Esophagus muscularis mucosa (tissue), 4 donors: ENCODE measurements at regions not wholly inside any gene's neighbourhood (a gene's known extent, or its start where the extent isn't known, plus 50 kb on each side); places are given as distances from the start of the nearest gene placed in this dataset.

Experiments
- DNase-seq: peaks from one replicate; pipeline ENCODE4 v3.0.0-alpha.2; 2017; ENCODE audit errors: extremely low spot score
- H3K27ac ChIP-seq, 4 donors: fragments of 200-600 bp; sonication (generic); replicated peaks in 1 of 4; 1 replicate in 3 of 4; 2 replicates in 1 of 4; pipeline ENCODE4 v1.5.1; 2016 to 2019; ENCODE audit warnings: mild to moderate bottlenecking in 1 of 4
- H3K27me3 ChIP-seq, 4 donors: fragments of 200-600 bp; sonication (generic); one replicate each; pipeline versions ENCODE4 v1.5.1 to v1.6.0; 2016 to 2019
- H3K36me3 ChIP-seq, 4 donors: fragments of 200-600 bp; sonication (generic); one replicate each; pipeline ENCODE4 v1.5.1; 2016 to 2019
- H3K4me1 ChIP-seq, 4 donors: fragments of 200-600 bp; sonication (generic); one replicate each; pipeline ENCODE4 v1.5.1; 2016 to 2019
- H3K4me3 ChIP-seq, 4 donors: fragments of 200-600 bp; sonication (generic); 1 replicate in 2 of 4; 2 replicates in 2 of 4; pipeline ENCODE4 v1.5.1; 2016 to 2019; ENCODE audit warnings: mild to moderate bottlenecking in 4 of 4, moderate library complexity in 1 of 4
- H3K9me3 ChIP-seq, 4 donors: fragments of 200-600 bp; sonication (generic); 1 replicate in 3 of 4; 2 replicates in 1 of 4; pipeline ENCODE4 v1.5.1; 2016 to 2019
- CTCF ChIP-seq, 3 experiments: fragments of 200-600 bp in 2 of 3; fragments of 450-650 bp in 1 of 3; sonication (generic) in 2 of 3; IDR thresholded peaks; one replicate each; pipeline ENCODE4 v1.5.1; 2017 to 2019; ENCODE audit warnings: antibody characterized with exemption in 3 of 3, mild to moderate bottlenecking in 2 of 3, moderate library complexity in 1 of 3
- EP300 ChIP-seq: sonication (generic); formaldehyde crosslinking; IDR thresholded peaks from one replicate; pipeline ENCODE4 v1.6.1; 2017; ENCODE audit warnings: antibody characterized with exemption
- POLR2A ChIP-seq: fragments of 450-650 bp; IDR thresholded peaks from one replicate; pipeline ENCODE4 v1.6.1; 2017; ENCODE audit warnings: antibody characterized with exemption, moderate library complexity, mild to moderate bottlenecking, low read depth
- POLR2AphosphoS5 ChIP-seq, 2 donors: sonication (generic); formaldehyde crosslinking; IDR thresholded peaks; one replicate each; pipeline ENCODE4 v1.6.1; 2017; ENCODE audit warnings: antibody characterized with exemption in 2 of 2
- WGBS: methylation state at CpG from one replicate; pipeline ENCODE4 v1.1.5; 2018; 5-methylcytosine and 5-hydroxymethylcytosine counted together
- intact Hi-C: fragments of 100-400 bp; cut with DNase I; formaldehyde crosslinking; loops from one replicate; pipeline ENCODE4 v1.15.1; 2023

GRCh38 chr18:70386582-70386981, 97.7 kb downstream of the SOCS6 start:
- WGBS: 86% methylated on average over 3 of the region's 3 CpGs
- intact Hi-C loops: no loop called here
- no peak overlapping the region for H3K4me3 ChIP-seq
- no peaks in the 10 kb centered on the region for H3K9me3 ChIP-seq
- no peak for DNase-seq
- H3K4me1 ChIP-seq: no peaks in the 10 kb centered on the region
- no peaks in the 10 kb centered on the region for H3K27me3 ChIP-seq
- no peaks in the 10 kb centered on the region for H3K36me3 ChIP-seq
- no peak for TF ChIP-seq EP300
- no peak for TF ChIP-seq POLR2A
- TF ChIP-seq CTCF (IDR thresholded peaks at IDR 0.05): no peak
- TF ChIP-seq POLR2AphosphoS5 (IDR thresholded peaks at IDR 0.05): no peak
- H3K27ac ChIP-seq: no peak overlapping the region

- no peaks in the 10 kb centered on the region for H3K36me3 ChIP-seq
- H3K27ac ChIP-seq: no peak overlapping the region
- H3K27me3 ChIP-seq: no peaks in the 10 kb centered on the region
- no peak for DNase-seq
- intact Hi-C loops: no loop called here
- TF ChIP-seq POLR2A: no peak
- no peaks in the 10 kb centered on the region for H3K9me3 ChIP-seq
- no peaks in the 10 kb centered on the region for H3K4me1 ChIP-seq
- H3K4me3 ChIP-seq: no peak overlapping the region
These were observed 96.6 kb downstream of the SOCS6 start for GRCh38 chr18:70385474-70385873.

GRCh38 chr18:70384181-70384790, 95.4 kb downstream of the SOCS6 start:
- H3K27ac ChIP-seq: no peak overlapping the region
- no peaks in the 10 kb centered on the region for H3K36me3 ChIP-seq
- no peaks in the 10 kb centered on the region for H3K9me3 ChIP-seq
- intact Hi-C loops: no loop called here
- no peaks in the 10 kb centered on the region for H3K4me1 ChIP-seq
- TF ChIP-seq CTCF (IDR thresholded peaks at IDR 0.05): no peak
- TF ChIP-seq EP300: no peak
- TF ChIP-seq POLR2A: no peak
- TF ChIP-seq POLR2AphosphoS5 (IDR thresholded peaks at IDR 0.05): no peak
- no peak for DNase-seq
- WGBS: 59% methylated on average over 6 of the region's 6 CpGs
- no peaks in the 10 kb centered on the region for H3K27me3 ChIP-seq
- H3K4me3 ChIP-seq: no peak overlapping the region

- 74% methylated on average over 14 of the region's 14 CpGs for WGBS
- Histone ChIP-seq H3K9me3 (no peaks in the 10 kb centered on the region), H3K4me1 (no peaks in the 10 kb centered on the region), H3K27ac (no peak overlapping the region), H3K27me3 (no peaks in the 10 kb centered on the region), H3K4me3 (no peak overlapping the region), H3K36me3 (no peaks in the 10 kb centered on the region)
- no peak for DNase-seq
- intact Hi-C loops: no loop called here
- TF ChIP-seq POLR2AphosphoS5 (IDR thresholded peaks at IDR 0.05) (no peak), POLR2A (no peak), CTCF (IDR thresholded peaks at IDR 0.05) (no peak), EP300 (no peak)
These were observed 94.3 kb downstream of the SOCS6 start for GRCh38 chr18:70382992-70383717.

- WGBS: 71% methylated on average over 7 of the region's 7 CpGs
- Histone ChIP-seq H3K4me3 (no peak overlapping the region), H3K9me3 (no peaks in the 10 kb centered on the region), H3K36me3 (no peaks in the 10 kb centered on the region), H3K27me3 (no peaks in the 10 kb centered on the region), H3K4me1 (no peaks in the 10 kb centered on the region), H3K27ac (no peak overlapping the region)
- TF ChIP-seq POLR2A: no peak
- no peak for TF ChIP-seq POLR2AphosphoS5 (IDR thresholded peaks at IDR 0.05)
- TF ChIP-seq CTCF (IDR thresholded peaks at IDR 0.05): no peak
- TF ChIP-seq EP300: no peak
- intact Hi-C loops: no loop called here
- no peak for DNase-seq
These were observed 93.2 kb downstream of the SOCS6 start for GRCh38 chr18:70382017-70382416.
